ENCODE measurements at regions not wholly inside any gene's neighbourhood (a gene's known extent, or its start where the extent isn't known, plus 50 kb on each side); places are given as distances from the start of the nearest gene placed in this dataset.

- intact Hi-C loops (cut with DNase I): no loop called here
- H3K4me1 ChIP-seq: no peaks in the 10 kb centered on the region
- no peaks in the 10 kb centered on the region for H3K36me3 ChIP-seq
- no peak overlapping the region for H3K27ac ChIP-seq
- H3K9me3 ChIP-seq: no peaks in the 10 kb centered on the region
- no peak overlapping the region for H3K4me3 ChIP-seq
- TF ChIP-seq, protein P1, sequence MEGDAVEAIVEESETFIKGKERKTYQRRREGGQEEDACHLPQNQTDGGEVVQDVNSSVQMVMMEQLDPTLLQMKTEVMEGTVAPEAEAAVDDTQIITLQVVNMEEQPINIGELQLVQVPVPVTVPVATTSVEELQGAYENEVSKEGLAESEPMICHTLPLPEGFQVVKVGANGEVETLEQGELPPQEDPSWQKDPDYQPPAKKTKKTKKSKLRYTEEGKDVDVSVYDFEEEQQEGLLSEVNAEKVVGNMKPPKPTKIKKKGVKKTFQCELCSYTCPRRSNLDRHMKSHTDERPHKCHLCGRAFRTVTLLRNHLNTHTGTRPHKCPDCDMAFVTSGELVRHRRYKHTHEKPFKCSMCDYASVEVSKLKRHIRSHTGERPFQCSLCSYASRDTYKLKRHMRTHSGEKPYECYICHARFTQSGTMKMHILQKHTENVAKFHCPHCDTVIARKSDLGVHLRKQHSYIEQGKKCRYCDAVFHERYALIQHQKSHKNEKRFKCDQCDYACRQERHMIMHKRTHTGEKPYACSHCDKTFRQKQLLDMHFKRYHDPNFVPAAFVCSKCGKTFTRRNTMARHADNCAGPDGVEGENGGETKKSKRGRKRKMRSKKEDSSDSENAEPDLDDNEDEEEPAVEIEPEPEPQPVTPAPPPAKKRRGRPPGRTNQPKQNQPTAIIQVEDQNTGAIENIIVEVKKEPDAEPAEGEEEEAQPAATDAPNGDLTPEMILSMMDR (IDR thresholded peaks at IDR 0.05): no peak
- ATAC-seq: no peak
- no peaks in the 10 kb centered on the region for H3K27me3 ChIP-seq
- DNase-seq: no peak
These were observed 59.8 kb upstream of the C5orf63 start for GRCh38 chr5:127133071-127133470.

GRCh38 chr5:127136908-127137307 is 63.6 kb upstream of the C5orf63 start:
- no peak overlapping the region for H3K27ac ChIP-seq
- no peaks in the 10 kb centered on the region for H3K4me1 ChIP-seq
- H3K36me3 ChIP-seq: no peaks in the 10 kb centered on the region
- TF ChIP-seq, protein P1 (IDR thresholded peaks at IDR 0.05): no peak
- intact Hi-C loops (cut with DNase I): no loop called here
- no peaks in the 10 kb centered on the region for H3K9me3 ChIP-seq
- no peaks in the 10 kb centered on the region for H3K27me3 ChIP-seq
- no peak for ATAC-seq
- no peak overlapping the region for H3K4me3 ChIP-seq
- DNase-seq: no peak

DNA sequence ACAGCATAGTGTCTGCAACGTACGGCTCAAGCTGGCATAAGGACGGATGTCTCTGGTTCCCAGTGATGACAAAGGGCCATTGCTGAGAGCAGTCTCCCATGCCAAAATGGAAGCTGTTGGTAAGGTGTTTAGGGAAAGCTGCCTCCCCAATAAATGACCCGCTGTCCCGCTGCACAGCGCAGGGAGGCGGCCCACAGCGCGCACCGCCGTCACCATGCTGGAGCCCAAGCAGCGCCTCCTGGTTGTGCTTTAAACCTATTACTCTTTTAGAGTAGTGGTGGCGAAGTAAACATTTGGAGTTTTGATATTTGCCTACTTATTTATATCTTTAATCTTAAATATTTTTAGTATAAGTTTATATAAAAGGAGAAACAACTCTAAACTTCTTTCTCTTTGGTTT is 70.4 kb upstream of the C5orf63 start:
- Histone ChIP-seq H3K27me3 (no peaks in the 10 kb centered on the region), H3K9me3 (no peaks in the 10 kb centered on the region), H3K27ac (no peak overlapping the region), H3K4me1 (no peaks in the 10 kb centered on the region), H3K4me3 (no peak overlapping the region), H3K36me3 (no peaks in the 10 kb centered on the region)
- intact Hi-C loops (cut with DNase I): no loop called here
- no peak for ATAC-seq
- TF ChIP-seq, protein P1 (IDR thresholded peaks at IDR 0.05): no peak
- DNase-seq: no peak

- TF ChIP-seq, protein P1 (IDR thresholded peaks at IDR 0.05): no peak
- DNase-seq: no peak
These were observed 79.7 kb upstream of the C5orf63 start for GRCh38 chr5:127153031-127153430.

GRCh38 chr5:127153521-127153920 is 80.2 kb upstream of the C5orf63 start:
- Histone ChIP-seq H3K4me1 (no peaks in the 10 kb centered on the region), H3K27ac (no peak overlapping the region), H3K4me3 (no peak overlapping the region), H3K36me3 (no peaks in the 10 kb centered on the region), H3K9me3 (no peaks in the 10 kb centered on the region), H3K27me3 (no peaks in the 10 kb centered on the region)
- DNase-seq (no peak), ATAC-seq (no peak)
- TF ChIP-seq, protein P1 (IDR thresholded peaks at IDR 0.05): no peak
- intact Hi-C loops (cut with DNase I): no loop called here

More at GRCh38 chr5:127153031-127153430, 79.7 kb upstream of the C5orf63 start:
- Histone ChIP-seq H3K27ac (no peak overlapping the region), H3K9me3 (no peaks in the 10 kb centered on the region), H3K4me3 (no peak overlapping the region), H3K4me1 (no peaks in the 10 kb centered on the region), H3K36me3 (no peaks in the 10 kb centered on the region), H3K27me3 (no peaks in the 10 kb centered on the region)
- intact Hi-C loops (cut with DNase I): no loop called here
- no peak for ATAC-seq

DNA sequence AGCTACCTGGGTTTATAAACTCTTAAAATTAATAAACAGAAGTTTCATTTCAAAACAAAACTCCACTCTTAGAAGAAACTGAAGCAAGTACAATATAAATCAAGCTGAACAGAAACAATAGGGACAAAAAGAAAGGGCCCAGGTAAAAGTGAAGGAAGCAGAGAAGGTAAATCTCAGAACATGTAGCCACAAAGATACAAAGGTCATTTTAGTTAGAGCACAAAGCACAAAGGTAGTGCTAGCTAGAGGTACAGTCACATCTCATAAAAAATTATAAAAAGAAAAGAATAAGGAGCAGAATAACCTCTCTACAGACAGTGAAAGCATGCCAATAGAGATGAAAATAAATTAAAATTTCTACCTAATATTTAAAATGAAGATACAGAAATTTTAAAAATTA is 90.4 kb upstream of the C5orf63 start:
- DNase-seq (no peak), ATAC-seq (no peak)
- no peak overlapping the region for H3K27ac ChIP-seq
- H3K4me3 ChIP-seq: no peak overlapping the region
- intact Hi-C loops (cut with DNase I): no loop called here
- TF ChIP-seq, protein P1 (IDR thresholded peaks at IDR 0.05): no peak
- no peaks in the 10 kb centered on the region for H3K27me3 ChIP-seq
- no peaks in the 10 kb centered on the region for H3K36me3 ChIP-seq
- no peaks in the 10 kb centered on the region for H3K9me3 ChIP-seq
- H3K4me1 ChIP-seq: no peaks in the 10 kb centered on the region

Data from upper lobe of right lung (tissue), 1 donor.